Skin epidermis (tissue), 12 donors: ENCODE measurements at regions not wholly inside any gene's neighbourhood (a gene's known extent, or its start where the extent isn't known, plus 50 kb on each side); places are given as distances from the start of the nearest gene placed in this dataset.

Source experiments
- H3K27ac ChIP-seq, 21 experiments: fragments of 200-600 bp; sonication (generic) in 11 of 21; one replicate each; pipeline ENCODE4 v1.5.0; 2020; ENCODE audit warnings: mild to moderate bottlenecking in 3 of 21, inconsistent platforms in 2 of 21, moderate library complexity in 2 of 21
- H3K4me3 ChIP-seq, 7 experiments: fragments of 200-600 bp; sonication (generic) in 2 of 7; one replicate each; pipeline ENCODE4 v1.5.0; 2020; ENCODE audit warnings: inconsistent platforms in 2 of 7, mild to moderate bottlenecking in 2 of 7, moderate library complexity in 1 of 7

DNA sequence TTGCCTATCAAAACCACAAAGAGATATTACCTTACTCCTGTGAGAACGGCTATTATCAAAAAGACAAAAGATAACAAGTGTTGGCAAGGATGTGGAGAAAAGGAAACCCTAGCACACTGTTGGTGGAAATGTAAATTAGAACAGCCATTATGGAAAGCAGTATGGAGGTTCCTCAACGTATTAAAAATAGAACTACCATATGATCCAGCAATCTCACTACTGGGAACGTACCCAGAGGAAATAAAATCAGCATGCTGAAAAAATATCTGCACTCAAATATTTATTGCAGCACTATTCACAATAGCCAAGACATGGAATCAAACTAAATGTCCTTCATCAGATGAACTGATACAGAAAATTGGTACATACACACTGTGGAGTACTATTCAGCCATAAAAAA, 149.4 kb upstream of the MLN start:
- no peak overlapping the region for H3K4me3 ChIP-seq
- no peak overlapping the region for H3K27ac ChIP-seq

DNA sequence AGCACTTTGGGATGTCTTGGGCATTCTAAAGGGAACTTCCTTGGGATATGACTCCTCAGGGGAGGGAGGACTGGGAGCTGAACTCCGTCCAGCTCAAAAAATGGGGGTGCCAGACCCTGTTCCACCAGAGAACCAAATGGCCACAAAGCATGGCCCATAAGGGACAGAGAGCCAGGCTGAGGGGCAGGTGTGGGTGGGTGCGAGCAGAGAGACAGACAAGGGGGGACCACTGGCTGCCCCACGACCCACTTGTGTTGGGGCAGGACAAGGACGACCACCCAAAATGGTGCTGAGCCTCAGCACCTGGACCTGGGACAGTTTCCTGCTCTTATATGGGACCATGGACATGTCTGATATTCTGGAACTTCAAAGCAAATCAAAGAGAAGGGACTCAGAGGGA, 148.2 kb upstream of the MLN start:
- Histone ChIP-seq H3K27ac (no peak overlapping the region), H3K4me3 (no peak overlapping the region)

DNA sequence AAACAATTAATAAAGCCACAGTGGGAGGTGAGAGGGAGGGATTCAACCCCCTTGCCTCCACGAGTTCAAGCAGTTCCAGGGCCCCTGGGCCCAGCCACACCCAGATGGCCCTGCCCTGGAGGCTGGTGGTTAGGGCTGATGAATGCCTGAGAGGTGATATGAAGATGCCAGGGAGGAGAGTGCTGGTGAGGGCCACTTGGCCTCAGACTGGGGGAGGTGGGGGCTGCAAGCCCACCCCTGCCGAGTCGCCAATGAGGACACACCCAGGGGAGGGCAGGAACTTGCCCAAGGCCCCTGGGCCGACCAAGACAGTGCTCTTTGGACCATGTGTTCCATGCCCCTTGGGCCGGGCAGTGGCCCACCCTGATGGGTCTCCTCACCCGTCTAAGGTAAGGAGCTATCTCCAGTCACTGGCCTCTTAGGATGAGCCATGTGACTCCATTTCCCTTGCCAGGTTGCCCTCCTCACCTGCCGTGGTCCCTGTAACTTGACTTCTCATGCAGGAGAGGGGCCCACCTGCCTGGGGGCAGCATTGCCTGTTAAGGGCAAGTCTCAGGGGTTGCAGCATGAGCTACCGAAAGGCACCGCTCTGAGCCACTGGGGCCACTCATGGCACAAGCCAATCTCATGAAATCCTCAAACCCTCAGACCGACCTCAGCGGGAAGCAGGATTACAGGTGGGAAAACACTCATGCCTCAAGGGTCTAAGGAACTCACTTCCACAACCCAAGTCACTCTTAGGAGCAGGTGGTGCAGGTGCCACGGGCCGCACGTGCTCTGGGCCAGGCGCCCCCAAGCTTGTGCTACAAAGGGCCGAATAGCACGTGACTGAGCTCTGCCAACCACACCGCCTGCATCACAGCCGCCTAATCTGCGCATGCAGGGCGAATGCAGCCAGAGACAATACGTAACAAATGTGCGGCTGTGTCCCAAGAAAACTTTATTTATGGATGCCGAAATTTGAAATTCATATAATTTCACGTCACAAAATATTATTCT, 147.4 kb upstream of the MLN start:
- H3K4me3 ChIP-seq: no peak overlapping the region

DNA sequence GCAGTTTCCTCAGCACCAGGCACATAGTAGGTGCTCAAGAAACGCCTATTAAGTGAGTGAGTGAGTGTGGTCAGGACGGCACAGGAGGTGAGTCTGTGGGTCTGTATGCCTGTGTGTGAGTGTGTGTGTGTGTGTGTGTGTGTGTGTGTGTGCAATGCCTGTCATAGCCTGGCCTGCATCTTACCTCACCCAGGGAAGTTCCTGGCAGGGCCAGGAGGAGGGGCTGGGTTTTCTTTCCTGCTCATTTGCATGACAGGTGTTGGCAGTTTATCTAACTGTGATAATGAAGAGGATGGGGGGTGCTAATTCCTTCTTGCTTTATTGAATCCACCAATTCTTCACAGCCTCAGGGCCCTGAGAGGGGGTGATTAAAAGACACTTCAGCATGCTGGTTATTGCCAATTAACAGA, 146.7 kb upstream of the MLN start:
- no peak overlapping the region for H3K4me3 ChIP-seq
- no peak overlapping the region for H3K27ac ChIP-seq

More for the DNA sequence above, 147.4 kb upstream of the MLN start:
- no peak overlapping the region for H3K27ac ChIP-seq

DNA sequence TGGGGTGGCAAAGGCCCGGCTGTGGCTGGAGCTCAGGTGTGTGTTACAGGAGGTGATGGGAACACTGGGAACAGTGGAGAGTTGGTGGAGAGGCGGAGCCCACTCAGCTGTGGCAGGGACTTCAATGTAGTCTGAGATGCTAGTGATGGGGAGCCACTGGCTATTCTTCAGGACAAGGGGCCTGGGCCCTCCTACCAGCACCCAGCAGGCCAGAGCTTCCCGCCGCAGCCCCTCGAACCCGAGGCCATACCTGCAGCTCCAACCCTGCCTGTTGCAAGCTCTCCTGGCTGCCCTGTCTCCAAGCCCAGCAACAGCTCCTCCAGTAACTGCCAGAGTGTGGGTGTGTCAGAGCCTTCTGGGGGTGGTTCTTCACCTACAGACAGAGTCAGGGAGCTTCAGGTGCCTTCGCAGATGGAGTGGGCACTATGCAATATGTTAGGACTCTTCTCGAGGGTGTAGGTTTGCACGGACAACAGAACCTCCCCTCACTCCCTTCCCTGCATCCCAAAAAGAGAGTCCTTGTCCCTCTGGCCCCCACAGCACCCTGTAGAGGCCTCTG, 146.2 kb upstream of the MLN start:
- H3K4me3 ChIP-seq: no peak overlapping the region
- H3K27ac ChIP-seq: no peak overlapping the region

DNA sequence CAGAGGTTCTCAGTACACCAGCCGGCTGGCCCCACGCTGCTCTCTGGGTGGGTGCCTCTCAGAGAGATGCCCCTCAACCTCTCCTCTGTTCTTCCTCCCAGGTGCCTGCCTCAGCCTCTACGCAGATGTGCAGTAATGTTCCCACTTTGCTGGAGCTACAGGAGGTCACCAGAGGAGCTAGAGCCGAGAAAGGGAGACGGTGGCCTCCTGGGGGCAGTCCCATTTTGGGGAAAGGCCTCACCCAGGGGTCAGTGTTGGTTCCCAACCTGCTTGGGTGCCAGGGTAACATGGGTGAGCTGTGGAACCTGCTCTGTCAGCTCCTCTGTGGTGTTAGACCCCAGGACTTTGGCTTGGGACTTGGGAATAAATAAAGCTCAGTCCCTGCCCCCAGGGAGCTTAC, 145.3 kb upstream of the MLN start:
- no peak overlapping the region for H3K4me3 ChIP-seq

DNA sequence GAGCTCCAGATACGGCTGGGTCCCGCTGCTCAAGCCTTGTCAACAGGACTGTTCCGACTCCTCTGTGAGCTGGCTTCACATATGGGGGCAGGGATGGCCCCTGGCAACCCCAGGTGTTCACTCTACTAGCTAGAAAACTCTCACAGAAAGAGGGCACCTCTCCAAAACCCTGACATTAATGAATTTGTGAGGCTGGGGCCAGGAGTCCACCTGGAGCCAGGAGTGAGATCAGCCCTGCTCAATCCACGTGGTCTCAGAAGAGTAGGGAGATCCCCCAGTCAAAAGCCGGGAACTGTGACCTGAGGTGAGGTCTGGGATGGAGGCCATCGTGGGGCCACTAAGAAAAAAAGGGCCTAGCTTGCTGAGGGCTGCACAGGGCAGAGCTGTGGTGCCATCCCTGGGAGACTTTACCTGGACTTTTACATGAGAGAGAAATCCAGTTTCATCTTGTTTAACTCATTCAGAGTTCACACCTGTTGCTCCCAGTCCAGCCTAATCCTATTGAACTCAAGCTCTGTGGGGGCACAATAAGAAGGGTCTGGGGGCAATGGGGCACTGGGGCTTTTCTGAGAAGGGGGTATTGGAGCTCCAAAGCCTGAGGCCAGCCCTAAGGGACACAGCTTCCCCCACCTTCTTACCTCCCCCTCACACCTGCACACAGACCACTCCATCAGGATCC, 144.3 kb upstream of the MLN start:
- H3K4me3 ChIP-seq: no peak overlapping the region
- H3K27ac ChIP-seq: no peak overlapping the region

More for the DNA sequence above, 145.3 kb upstream of the MLN start:
- H3K27ac ChIP-seq: no peak overlapping the region

DNA sequence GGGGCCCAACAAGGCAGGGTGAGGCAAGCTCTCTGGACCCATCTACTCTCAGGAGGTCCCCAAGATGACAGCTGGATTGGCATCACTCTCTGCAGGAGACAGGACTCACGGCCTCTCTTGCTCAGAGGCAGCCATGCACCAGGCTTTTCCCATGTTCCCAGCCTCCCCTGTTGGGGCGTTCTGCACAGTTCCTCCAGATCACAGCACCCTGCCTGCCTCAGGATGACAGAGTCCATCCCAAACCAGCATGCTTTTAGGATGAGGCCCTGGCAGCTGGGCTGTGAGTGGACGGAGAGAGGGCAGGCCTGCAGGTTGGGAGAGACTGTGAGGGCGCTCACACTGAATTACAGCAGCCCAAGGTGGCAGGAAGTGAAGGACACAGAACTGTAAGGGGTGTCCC, 143.2 kb upstream of the MLN start:
- Histone ChIP-seq H3K27ac (no peak overlapping the region), H3K4me3 (no peak overlapping the region)

DNA sequence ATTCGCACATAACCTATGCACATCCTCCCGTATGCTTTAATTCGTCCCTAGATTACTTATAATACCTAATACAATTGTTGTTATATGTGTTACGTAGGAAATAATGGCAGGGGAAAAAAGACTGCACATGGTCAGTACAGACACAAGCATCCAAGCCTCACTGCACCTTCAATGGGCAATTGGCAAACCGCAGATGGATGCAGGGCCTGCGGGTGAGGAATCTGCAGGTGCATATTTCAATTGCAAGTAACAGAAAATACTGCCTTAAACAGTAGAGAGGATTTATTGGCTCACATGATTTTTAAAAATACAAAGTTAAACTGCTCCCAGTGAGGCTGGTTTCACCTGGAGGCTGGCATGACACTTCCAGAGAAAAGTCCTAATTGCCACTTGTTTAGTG, 142.1 kb upstream of the MLN start:
- Histone ChIP-seq H3K4me3 (no peak overlapping the region), H3K27ac (no peak overlapping the region)

DNA sequence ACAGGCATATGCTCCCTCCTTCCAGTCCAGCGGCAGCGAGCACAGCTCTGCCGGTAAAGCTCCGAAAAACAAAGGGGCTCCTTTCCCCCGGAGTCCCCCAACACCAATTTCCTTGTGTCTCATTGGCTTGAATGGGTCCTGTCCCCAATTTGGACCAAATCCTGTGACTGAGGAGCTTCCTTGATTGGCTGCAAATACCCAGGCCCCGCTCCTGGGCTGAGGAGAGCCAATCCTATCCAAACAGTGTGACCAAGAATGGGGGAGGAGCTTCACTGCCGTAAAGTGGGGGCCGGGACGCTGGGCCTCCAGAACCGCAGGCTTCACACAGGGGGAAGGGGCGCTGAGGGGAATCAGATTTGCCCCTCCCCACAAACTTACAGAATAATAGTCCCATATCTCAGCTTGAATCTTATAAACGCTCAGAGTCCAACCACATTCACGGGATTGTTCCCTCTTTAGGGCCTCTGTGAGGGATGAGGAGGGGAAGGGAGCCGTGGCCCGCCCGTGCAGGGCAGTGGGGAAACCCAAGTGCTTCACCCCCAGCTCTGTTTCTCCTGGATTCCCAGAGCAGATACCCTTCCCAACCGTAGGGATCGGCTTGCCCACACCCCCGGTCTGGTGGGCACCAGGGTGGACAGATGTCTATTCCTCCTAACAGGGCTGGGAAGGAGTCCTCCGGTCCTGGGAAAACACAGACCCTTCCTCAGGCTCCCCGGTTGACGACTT, 141.0 kb upstream of the MLN start:
- Histone ChIP-seq H3K27ac (no peak overlapping the region), H3K4me3 (no peak overlapping the region)

DNA sequence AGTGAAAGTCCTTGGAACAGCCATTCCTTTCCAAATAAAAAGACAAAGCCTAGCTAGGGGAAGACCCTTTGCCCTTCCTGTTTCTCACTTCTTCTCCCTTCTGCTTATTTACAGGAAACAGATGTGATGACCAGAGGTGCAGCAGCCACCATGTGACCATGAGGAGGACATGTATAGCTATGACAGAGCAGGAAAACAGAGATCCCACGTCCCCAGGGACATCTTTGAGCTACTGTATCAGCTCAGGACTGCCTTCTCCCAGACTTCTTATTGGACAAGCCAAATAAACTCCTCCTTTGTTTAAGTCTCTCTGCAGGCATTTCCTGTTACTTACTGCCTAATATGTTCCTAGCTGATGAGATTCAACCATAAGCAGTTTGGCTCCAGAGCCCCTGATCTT, 133.1 kb upstream of the MLN start:
- H3K27ac ChIP-seq: no peak overlapping the region
- H3K4me3 ChIP-seq: no peak overlapping the region

DNA sequence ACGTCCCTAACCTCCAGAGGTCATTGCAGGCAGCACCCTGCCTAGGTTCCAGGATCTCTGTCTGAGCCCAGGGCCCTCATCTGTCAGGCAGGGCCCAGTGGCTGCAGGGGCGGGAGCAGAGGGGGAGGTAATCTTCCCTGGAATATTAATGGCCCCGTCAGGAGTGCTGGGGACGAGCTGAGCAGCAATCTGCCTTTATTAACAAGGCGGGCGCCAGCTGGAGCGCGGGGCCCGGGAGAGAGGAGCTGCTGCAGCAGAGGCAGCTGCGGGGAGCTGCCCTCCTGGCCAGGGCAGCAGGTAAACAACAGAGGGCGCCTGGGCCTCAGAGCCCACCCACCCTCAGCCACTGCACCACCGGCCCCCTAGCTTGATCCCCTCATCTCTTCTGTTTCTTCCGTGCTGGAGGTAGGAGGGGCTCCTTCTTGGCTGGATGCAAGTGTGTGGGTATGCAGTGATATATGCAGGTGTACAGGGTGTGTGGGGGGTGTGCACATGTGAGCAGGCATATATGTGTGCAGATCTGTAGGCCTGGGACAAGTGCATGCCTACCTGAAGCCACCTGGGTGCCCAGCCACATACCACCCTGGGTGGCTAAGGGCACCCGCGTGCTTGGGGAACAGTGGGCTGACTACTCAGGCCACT, 131.8 kb upstream of the MLN start:
- no peak overlapping the region for H3K27ac ChIP-seq
- no peak overlapping the region for H3K4me3 ChIP-seq

DNA sequence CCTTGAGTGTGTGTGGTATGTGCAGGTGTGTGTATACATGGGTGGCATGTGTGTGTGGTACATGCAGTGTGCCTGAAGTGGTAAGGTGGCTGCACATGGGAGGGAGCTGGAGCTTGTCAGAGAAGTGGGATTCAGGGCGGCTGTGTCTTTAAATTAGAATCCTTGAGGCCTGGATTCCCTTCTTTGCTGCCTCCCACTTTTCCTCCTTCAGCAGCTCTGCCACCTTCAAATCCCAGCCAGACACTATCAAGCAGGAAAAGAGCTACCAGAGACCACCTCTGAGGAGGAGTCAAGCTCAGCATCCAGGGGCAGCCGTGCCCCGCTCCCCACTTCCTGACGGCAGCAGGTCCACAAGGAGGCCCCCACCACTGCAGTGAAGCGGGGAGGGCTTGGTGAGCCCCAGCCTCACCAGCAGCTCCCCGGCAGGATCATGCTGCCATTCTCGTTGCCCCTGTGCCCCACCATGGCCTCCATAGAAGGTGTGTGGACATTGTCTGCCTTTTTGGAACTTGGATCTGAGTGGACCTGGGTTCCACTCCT, 131.0 kb upstream of the MLN start:
- Histone ChIP-seq H3K4me3 (no peak overlapping the region), H3K27ac (no peak overlapping the region)

DNA sequence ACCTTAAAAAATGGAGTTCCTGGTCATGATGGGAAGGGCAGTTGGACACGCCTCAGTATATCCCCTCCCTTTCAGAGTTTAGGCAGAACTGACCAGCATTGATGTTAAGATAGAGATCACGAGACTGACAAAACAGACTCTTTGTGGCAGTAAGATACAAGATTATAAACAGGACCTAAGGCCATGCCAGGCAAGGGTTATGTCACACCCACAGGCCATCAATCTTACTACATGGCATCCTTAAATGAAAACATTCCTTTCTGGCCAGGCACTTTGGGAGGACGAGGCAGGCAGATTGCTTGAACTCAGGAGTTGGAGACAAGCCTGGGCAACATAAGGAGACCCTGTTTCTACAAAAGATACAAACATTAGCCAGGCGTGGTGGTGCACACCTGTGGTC, 129.3 kb upstream of the MLN start:
- H3K27ac ChIP-seq: no peak overlapping the region
- H3K4me3 ChIP-seq: no peak overlapping the region

DNA sequence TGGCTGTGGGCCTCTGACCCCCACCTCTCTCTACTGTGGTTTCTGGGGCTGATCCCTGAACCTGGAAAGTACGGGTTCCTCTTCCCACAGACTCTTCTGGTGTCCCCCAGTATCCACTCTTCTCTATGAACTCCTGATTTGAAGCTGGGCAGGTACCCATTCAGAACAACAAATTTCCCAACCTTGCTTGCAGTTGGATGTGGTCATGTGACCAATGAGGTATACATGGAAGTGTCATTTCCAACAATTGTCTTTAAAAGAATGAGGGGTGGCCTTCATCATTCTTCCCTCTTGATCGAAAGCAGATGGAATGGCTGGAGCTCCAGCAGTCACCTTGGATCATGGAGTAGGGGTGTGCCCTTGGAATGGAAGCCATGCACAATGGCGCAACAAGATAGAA, 128.0 kb upstream of the MLN start:
- no peak overlapping the region for H3K4me3 ChIP-seq
- H3K27ac ChIP-seq: no peak overlapping the region

DNA sequence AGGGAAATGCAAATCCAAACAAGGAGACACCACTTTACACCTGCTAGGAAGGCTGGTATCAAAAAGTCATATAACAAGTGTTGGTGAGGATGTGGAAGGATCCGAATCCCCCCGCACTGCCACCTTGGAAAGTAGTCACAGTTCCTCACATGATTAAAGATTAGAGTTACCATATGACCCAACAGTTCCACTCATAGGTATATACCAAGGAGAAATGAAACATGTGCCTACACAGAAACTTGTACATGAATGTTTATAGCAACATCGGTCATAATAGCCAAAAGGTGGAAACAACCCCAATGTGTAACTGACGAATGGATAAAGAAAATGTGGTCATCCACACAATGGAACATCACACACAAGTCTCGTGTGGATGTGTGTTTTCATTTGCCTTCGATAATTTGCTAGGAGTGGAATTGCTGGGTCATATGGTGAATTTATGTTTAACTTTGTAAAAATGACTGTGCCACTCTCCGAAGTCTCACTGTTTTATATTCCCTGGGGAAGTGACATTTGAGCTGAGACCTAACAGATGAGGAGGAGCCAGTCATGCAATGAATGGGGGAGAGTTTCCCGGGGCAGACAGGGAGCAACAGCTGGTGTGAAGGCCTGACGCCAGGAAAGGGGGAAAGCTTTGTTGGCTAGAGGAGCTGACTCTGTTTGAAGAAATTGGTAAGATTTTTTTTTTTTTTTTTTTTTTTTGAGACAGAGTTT, 125.9 kb upstream of the MLN start:
- no peak overlapping the region for H3K27ac ChIP-seq
- H3K4me3 ChIP-seq: no peak overlapping the region

DNA sequence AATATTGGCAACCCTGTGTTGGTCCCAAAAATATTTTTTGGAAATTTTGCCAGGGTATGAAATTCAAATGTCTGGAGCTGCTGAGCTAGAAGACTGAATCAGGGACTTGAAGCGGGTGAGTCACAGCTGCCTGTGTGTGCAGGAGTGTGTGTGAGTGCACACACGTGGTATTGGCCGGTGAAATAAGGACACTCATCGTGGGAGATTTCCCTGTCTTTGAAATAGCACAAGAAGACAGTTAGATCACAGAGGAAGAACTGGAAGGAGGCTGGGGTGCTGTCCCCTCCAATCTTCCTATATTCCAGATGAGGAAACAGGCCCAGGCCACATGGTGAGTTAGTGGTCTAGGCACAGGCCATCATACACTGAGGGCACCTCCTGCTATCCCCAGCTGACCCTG, 123.8 kb upstream of the MLN start:
- Histone ChIP-seq H3K4me3 (no peak overlapping the region), H3K27ac (peak overlapping the region in 7 of 21 experiments; percentile 4 to 68 (median 29))

DNA sequence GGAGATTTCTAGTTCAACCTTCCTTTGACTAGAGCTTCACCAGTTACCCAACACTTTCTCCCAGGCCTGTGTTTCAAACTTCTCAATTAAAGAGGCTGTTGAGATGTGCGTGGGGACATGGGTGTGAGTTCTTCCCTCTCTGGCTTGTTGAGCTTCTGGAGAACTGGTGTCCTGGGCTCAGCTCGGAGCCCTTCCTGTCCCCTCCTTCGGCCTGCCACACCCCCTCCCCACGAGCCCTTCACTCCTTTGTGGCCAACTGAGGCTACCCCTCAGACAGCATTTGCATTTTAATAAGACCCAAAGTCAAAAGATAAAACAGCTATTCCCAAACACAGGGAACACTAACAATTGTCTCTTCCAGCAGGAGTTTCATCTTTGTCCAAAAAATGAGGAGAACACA, 123.3 kb upstream of the MLN start:
- no peak overlapping the region for H3K4me3 ChIP-seq
- peak overlapping the region in 2 of 21 experiments; percentile 7 to 36 for H3K27ac ChIP-seq

DNA sequence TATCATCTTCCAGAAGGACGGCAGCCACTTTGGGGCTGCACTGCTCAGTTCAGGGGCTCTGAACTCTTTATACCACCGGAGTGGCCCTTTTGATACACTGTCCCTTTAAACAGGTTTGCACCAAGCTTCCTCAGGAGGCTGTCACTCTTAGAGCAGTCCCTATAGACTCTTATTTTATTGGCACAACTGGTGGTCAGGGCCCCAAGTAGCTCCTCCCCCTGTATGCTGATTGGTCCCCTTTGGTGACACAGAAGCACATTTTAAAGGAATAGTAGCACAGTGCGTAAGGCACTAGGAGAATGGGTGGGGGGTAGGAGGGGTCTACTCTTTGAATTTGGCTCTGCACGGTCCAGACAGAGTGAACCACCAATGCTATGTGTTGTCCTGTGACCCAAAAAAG, 122.6 kb upstream of the MLN start:
- no peak overlapping the region for H3K4me3 ChIP-seq
- H3K27ac ChIP-seq: no peak overlapping the region
